GM19043 (cell line): ENCODE measurements at regions not wholly inside any gene's neighbourhood (a gene's known extent, or its start where the extent isn't known, plus 50 kb on each side); places are given as distances from the start of the nearest gene placed in this dataset.
A peak's percentile ranks its signal among the peaks of the same experiment; 100 is the strongest.

Experiments used
- ATAC-seq: cut with Tn5 transposase; IDR thresholded peaks from one replicate; pipeline ENCODE4 v1.9.1; 2021; ENCODE audit warnings: low read depth; ENCODE audit not compliant: unreplicated experiment

GRCh38 chr3:177589911-177590381 lies 392.7 kb upstream of the TBL1XR1 start:
- peak; percentile 54 for ATAC-seq

DNA sequence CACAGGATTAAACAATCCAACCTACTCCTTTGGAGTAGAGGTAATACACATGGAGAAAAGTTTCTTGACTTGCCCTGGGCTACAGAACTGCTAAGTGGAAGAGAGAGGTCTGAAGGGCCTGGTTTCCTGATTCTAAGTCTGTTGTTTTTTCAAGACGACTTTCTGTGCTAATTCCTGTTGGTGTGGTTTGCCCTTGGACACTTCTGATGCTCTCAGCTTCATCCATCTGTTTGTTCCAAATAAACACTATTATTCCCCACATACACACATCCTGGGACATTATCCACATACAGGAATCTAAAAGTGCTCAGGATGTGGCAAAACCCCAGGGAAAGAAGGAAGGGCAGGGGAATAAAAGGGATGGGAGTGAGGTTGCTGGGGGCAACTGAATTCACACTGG lies 393.5 kb upstream of the TBL1XR1 start:
- ATAC-seq, result no peak

DNA sequence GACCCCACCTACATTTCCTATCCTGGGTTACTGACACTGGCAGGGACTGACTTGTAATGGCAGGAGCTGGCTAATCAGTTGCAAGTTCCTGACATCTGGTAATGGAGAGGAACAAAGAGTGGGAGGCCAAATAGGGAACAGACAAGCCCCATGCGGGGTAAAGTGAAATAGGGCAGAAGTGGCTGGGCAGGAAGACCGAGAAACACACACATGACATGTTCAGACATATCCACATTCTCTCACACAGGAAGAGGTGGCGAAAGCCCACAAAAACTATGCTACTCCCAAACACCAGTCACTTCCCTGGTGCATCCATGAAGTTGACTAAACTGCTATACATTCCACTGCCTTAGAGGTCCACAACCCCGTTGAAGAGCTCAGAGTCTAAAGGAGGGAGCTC lies 394.1 kb upstream of the TBL1XR1 start:
- peak; percentile 74 for ATAC-seq

DNA sequence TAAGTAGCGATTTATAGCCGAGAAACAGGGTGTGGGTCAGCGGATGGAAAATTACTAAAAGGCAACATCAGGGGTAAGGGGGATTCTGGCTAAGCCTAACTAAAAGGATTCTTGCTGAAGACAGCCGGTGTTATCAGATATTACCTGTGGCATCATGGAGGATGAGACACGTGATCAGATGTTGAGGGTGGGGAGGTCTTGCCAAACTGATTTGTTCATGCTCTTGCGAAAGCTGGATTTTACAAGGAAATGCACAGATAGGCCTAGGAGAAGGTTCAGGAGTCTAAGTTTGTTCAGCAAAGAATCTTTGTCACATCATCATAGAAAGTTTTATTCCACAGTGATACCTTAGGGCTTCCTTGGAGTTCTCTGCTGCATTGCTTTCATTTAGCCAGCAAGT lies 396.8 kb upstream of the TBL1XR1 start:
- ATAC-seq, result no peak

DNA sequence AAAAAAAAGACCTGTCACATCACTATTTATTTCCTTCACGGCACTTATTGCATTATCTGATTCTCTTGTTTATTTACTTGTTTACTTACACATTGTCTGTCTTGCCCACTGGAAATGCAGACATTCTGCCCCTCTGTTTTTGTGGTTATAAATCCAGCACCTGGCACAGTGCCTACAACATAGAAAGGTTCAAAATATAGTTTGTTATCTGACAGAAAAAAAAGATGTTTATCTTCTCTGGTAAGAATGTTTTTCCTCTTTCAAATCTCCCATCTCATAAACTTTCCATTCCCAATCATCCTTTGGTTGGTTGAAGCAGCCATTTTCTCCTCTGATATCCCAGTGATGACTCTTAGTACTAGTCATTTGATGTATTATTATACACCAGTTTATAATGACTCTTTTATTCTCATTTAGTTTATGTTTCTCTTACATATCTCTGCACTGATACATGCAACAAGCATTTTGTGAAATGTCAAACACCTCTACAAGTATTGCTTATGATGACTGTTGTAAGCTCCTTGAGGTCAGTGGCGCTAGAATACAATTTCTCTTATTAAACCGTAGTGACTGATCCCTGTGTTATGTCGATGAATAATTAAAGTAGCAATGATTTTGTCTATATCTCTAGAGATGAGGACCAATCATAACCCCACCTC lies 398.4 kb upstream of the TBL1XR1 start:
- ATAC-seq, result no peak

GRCh38 chr3:177596248-177596815 lies 399.1 kb upstream of the TBL1XR1 start:
- no peak for ATAC-seq

DNA sequence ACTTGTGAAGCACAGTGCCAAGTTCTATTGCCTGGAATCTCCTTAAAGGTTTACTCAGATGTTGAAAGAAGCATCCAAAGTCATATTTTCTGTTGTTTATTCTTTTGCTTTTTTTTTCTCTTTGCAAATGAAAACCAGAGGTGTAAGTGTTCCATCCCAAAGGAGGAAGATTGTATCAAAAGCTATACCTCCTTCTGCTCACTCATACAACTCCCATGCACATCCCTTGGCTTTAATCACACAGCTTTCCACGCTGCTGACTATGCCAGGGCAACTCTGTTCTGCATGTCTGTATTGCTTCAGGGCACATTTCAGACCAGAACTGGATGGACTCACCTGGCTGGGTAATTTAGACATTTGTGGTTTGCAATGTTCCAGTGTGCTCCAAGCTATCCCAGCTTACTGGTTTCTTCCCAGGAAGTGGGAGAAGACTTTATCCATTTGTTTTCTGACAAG lies 399.6 kb upstream of the TBL1XR1 start:
- ATAC-seq, result no peak

DNA sequence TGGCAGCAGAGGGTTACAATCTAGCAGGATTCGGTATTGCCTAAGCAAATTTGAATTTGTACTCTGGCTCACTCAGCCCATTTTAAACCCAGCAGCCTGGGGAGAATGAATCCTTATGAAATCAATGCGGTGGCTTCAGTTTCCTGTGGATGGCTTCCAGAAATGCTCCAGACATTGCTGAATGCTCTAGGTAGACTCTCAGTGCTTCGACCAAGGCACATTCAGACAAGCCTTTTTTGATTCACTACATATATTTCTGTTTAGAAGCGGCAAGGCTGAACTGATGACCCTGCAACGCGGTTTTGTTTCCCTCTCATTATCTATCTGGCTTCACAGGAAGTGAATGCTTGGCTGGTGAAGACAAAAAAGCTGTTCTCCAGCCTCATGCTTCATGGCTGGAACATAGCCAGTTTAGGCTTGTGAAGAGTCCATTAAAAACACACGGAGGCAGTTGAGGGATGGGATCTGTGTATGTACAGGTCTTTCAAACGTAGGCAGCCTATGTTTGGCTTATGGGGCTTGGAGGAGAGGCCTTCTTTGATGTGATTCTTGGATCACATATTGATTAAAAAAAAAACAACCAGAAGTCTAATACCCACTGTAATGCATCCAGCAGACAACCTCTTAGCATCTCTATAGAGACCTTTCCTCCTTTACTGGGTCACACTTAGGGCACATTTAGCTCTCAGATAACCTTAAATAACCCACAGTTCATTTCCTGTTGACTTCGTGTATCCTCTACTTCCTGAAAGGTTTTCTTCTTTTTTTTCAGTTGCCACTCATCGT lies 400.2 kb upstream of the TBL1XR1 start:
- peak; percentile 82 for ATAC-seq

DNA sequence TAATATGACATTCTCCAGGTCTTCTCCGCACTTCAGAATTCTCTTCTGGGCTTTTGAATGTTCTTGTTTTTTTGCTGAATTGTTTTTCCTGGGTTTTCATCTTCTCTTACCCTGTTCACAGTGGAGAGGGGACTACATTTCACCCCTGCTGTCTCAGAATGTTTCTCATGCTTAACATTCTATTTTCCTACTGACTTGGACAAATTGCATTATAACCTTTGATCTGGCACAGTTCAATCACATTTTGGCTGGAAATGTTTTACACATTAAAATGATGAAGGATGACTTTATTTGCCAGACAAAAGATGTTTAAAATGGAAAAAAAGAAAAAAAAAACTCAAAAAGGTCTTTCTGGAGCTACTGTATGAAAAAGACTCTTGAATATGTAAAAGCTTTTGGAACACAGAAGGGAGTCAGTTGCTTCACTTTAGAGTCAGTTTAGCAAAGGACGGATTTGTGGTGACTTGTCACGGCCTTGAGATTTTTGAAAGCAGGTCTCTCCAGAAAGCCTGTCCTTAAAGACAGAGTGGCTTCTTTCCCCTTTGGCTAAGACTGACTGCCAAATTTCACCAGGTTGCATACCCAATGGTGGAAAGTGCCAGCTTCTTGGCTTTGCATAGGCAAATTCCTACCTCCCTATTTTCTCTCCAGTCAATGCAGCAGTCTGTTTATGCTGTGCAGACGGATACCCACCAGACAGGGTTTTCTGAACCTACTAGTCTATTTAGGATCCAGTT lies 401.0 kb upstream of the TBL1XR1 start:
- ATAC-seq, result no peak

- ATAC-seq, result no peak
Observed at GRCh38 chr3:177599326-177599725, 402.0 kb upstream of the TBL1XR1 start.

DNA sequence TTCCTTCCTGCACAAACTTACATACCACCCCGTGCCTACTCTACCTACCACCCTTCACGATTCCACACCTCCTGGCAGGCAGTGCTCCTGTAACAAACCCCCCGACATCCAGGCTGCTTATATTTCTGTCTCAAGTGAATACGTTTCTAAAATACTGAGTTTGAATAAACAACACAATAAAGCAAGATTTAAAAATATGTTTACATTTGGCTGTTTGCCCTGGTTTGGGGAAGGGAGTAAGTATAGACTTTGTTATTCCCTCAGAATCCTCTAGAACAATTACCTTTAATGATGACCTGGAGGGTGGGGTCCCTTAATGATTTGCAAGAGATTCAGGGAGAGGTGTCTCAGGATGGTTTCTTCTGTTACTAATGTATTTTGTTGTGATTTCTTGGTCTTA lies 402.6 kb upstream of the TBL1XR1 start:
- ATAC-seq, result no peak

- no peak for ATAC-seq
Observed at GRCh38 chr3:177600411-177600810, 403.1 kb upstream of the TBL1XR1 start.

- ATAC-seq, result no peak
Observed at GRCh38 chr3:177601152-177601551, 403.9 kb upstream of the TBL1XR1 start.

GRCh38 chr3:177602601-177603147 lies 405.4 kb upstream of the TBL1XR1 start:
- ATAC-seq, result no peak

GRCh38 chr3:177603148-177603603 lies 405.9 kb upstream of the TBL1XR1 start:
- ATAC-seq, result peak; percentile 44

- ATAC-seq, result no peak
Observed at GRCh38 chr3:177604181-177604580, 406.9 kb upstream of the TBL1XR1 start.

DNA sequence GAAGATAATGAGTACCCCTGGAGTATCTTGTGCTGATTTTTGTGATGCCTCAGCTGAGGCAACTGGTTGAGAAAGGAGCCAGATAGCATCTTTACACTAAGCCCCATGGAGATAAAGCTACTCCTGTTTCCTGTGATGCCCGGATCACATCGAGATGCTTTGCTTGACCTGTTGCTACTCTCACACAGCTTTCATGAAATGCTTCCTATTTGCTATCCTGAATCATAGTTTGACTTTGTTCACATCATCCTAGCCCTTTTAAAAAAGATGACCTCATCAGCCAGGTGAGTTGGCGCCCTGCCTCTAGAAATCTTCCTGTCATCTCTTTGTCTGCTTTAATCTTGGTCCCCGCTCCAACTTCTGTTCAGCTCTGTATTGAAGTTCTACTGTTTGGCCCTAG lies 409.6 kb upstream of the TBL1XR1 start:
- ATAC-seq, result no peak

DNA sequence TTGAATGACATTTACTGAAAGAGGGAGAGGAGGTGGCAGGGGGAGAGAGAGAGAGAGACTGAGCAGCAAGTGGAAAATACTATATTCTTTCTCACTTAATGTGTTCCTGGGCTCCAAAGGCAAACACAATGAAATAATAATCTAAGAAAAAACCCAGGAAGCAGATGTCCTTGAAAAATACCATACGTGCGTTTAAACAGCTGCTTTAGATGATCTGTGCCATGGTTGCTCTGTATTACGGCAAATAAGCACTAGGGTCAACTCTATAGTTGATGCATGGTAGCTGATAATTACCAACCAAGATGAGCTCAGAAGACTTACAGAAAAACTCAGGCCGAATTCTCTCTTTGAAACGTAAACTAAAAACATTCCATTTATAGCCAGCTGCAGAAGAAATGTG lies 410.3 kb upstream of the TBL1XR1 start:
- ATAC-seq, result no peak

DNA sequence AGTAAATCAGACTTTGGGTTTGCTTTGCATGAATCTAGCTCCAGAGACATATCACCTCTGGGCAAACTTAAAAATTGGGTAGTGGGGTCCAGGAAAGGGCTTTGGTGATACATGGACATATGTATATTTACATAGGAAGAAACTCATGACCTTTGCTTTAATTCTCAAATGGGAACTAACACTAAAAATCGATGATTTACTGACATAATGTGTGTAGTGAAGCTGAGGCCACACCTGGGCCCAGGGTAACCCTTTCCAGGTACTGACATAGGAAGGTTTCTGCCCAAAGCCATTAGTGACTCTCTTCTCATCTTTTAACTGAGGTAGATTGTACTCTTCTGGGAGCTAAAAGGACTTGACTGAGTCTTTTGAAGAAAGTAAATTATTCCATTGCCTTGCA lies 411.2 kb upstream of the TBL1XR1 start:
- ATAC-seq, result no peak

DNA sequence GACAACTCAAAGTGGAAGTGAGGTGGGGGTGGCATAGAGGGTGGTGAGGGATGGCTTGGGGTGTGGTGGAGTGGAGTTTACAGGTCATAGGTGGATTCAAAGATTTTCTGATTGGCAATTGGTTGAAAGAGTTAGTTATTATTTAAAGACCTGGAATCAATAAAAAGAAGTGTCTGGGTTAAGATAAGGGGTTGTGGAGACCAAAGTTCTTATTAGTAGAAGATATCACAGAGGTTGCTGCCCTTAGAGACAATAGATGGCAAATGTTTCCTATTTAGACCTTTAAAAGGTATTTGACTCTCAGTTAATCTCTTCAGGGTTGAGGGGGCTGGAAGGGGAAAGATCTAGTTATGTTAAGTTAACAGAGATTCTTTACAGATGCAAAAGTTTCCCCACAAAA lies 412.3 kb upstream of the TBL1XR1 start:
- ATAC-seq, result no peak

DNA sequence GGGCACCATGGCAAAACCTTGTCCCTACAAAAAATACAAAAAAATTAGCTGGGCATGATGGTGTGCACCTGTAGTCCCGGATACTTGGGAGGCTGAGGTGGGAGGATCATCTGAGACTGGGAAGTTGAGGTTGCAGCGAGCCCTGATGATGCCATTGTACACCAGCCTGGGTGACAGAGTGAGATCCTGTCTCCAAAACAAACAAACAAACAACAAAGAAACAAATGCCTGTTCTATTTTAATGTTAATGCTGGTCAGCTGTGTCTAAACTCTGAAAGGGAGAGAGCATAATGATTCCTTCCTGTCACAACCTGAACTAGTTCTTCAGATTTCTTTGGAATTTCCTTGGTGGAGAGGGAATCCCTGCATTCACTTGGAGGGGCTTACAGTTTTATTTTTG lies 413.0 kb upstream of the TBL1XR1 start:
- ATAC-seq, result no peak
